HG03571 (cell line): ENCODE measurements at regions not wholly inside any gene's neighbourhood (a gene's known extent, or its start where the extent isn't known, plus 50 kb on each side); places are given as distances from the start of the nearest gene placed in this dataset.
A peak's percentile ranks its signal among the peaks of the same experiment; 100 is the strongest.

Experiments
- ATAC-seq: cut with Tn5 transposase; IDR thresholded peaks from one replicate; pipeline ENCODE4 v1.9.1; 2021; ENCODE audit not compliant: unreplicated experiment

DNA sequence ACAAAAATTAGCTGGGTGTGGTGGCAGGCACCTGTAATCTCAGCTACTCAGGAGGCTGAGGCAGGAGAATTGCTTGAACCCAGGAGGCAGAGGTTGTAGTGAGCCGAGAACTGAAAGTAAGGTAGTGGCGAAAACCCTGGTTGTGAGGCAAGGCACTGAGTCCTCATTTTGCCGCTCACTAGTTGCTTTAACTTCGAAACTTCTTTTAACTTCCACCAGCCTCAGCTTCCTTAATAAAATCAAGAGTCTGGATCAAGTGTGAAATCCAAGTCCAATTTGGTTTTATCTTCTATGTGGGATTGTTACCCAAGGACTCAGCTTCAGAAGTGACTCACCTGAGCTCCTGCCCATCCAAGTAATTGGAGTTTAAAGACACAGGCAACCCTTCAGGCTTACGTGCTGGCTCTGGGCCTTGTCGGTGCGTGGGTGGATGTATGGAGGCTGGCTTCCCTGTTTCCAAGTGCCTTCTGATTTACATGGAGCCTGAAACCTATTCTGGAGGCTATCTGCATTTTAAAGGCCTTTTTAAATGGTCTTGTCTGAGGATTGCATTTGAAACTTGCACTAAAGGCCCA, 374.2 kb upstream of the ID2 start:
- no peak for ATAC-seq

DNA sequence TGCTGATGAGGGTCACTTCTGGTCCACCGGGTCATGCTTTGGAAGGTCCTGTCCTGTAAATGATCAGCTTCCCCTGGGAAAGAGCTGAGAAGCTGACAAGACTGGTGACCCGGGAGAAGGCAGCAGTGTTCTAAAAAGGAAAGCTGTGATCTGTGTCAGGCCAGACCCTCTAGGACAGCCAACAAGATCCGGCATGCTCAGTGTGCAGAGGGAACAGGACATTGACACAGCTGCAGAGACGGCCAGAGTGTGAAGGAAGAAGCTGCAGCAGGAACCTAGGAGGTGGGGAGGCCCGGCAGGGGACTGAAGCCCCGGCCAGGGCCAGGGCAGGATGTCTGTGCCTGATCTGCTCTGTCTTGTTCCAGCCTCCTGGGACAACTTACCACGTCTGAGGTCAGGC, 372.7 kb upstream of the ID2 start:
- no peak for ATAC-seq

DNA sequence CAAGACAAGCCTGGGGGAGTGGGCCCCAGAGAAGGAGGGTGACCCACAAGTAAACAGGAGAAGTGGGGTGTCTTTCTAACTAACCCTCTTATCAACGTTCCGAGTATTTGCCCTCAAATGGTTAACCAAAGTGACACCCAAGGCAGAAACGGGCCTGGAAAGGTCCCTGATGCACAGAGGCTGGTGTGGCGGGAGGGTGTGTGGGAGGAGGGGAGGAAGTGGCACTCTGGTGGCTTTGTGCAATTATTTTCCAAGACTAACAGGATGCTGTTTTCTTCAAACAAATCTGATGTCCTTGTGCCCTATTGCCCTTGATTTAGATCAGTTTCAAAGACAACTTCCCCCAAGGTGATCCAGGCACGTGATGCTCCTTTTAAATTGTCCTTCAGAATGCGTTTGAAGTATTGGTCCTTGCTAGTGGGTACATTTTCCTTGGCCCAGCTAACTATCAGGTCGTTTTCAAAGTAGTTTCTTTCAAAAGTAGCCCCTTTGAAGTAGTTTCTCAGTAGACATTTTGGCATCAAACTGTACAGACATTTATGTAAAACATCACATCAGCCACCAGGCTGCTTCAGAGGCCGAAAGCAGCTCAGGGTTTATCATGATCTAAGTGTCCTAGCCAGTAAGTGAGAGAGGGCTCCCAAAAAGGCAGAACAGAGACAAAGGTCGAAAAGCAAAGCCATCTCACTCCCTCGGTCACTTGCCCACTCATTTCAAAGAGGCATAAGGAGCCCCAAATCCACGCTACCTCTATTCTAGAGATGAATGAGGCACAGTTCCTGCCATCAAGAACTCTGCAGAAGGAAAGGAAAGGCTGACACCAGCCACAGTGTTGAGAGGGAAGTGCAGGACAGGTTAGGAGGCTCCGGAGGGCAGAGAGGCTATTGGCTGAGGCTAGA, 371.1 kb upstream of the ID2 start:
- no peak for ATAC-seq

DNA sequence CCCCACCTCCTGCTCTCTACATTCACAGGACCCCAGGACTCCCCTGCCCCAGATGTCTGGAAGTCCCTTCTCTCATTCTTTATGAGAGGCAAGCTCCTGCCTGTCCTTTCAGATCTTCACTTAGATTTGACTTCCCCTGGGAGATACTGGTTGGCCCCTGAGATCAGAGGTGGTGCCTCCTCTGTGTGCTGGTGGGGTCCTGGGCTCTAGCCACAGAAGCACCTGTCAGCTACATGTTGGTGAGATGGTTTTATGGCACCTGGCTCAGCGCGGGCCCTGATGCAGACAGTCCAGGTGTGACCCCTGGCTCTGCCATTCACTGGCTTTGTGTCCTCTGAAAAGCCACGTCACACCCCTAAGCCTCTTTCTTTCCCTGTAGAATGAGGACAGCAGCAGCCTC, 369.6 kb upstream of the ID2 start:
- no peak for ATAC-seq

DNA sequence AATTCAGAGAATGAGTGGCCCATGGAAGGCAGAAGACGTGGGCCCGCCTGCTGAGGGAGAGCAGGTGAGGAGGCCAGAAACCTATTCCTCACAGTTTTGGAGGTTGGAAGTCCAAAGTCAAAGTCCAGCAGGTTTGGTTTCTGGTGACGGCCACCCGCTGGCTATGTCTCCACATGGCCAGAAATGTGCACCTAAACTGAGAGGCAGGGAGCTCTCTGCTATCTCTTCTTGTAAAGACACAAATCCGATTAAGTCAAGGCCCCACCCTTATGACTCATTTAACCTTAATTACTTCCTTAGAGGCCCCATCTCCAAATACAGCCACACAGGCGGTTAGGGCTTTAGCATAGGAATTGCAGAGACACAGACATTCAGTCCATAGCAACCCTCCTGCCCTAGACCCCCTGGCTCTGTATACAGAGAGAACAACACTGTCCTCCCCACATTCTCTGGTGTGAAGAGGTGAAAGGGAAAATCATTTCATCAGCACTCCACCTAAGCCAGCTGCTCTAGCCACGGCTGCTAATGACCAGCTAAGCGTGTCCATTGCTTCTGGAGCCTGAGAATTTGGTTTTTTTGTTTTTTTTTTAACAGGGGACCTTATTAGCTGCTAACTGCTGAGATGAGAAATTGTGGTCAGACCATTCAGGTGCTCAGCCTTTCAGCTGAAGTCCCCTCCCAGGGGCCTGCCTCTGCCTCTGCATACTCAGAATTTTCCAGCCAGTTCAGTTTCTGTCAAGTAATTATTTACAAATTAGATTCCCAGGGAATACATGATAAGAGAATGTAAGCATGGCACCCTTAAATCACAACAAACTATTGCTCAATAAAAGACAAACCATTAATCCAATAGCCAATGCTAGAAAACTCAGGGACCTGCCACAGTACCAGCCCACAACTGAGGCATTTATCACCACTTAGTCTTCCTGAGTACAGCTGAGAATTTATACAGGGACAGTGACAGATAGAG, 368.7 kb upstream of the ID2 start:
- peak; percentile 77 for ATAC-seq

DNA sequence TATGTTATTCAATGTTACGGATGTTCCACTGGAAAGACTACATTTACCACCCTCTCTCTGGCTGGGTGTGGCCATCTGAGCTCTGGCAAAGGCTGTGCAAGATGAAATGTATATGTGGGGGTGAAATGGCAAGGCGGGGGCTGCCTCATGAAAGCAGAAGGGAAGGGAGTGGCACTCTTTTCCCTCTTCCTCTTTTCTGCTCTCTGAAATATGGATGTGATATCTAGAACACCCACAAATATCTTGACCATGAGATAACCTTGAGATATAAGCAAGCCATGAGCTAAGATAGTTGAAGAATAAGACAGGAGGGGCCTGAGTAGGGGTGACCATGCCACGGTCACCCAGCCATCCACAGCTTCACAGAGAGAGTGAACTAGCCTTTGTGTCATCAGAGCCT, 367.8 kb upstream of the ID2 start:
- no peak for ATAC-seq

DNA sequence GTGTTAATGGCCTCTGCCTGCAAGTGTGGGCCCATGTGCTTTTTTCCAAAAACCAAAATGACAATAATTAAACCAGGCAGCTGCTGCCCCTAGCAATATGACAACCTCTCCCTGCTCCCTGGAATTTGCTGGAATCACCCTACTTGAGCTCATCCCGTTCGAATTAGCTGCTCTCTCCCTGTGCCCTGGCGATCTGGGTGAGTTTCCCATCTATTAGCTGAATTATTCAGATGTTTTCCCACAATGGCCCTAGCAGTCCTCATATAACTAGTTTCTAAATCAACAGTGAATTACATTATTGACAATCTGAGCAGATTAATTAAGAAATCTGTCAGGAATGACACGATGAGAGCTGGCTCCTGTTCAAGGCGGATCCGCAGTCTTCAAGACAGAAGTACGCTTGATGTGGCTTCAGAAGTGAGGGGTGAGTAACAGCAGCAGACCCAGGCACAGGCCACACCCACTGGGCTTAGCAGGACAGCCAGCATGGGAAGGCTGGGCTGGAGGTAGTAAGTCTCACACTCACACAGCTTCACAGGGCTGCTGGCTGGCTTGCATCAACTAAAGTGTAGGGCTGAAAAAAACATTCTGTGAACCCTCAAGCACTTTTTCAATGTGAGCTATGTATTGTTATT, 366.2 kb upstream of the ID2 start:
- ATAC-seq = no peak

DNA sequence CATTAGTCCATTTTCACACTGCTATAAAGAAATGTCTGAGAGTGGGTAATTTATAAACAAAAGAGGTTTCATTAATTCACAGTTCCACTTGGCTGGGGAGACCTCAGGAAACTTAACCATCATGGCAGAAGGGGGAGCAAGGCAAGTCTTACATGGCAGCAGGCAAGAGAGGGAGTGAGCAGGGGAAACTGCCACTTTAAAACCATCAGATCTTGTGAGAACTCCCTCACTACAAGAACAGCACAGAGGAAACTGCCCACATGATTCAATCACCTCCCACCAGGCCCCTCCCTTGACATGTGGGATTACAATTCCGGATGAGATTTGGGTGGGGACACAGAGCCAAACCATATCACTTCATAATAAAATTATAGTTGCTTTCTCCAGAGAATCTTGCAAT, 365.5 kb upstream of the ID2 start:
- ATAC-seq = no peak

DNA sequence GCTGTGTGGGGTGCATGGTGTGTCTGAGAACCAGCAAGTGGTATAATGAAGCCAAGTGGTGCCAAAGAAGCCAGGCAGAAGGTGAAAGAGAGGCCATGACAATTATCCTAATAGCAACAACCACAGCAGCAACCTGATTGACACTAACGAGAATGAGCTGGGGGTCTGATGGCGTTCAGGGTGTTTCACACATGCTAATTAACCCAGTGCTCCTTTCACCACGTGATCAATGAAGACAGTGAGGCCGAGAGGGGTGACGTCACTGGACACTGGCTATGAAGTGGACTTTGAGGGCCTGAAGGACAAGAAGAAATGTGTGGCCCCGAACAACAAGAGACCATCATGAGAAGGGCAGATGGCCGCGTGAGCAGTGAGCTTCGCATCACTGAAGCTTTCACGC, 364.4 kb upstream of the ID2 start:
- ATAC-seq = no peak

DNA sequence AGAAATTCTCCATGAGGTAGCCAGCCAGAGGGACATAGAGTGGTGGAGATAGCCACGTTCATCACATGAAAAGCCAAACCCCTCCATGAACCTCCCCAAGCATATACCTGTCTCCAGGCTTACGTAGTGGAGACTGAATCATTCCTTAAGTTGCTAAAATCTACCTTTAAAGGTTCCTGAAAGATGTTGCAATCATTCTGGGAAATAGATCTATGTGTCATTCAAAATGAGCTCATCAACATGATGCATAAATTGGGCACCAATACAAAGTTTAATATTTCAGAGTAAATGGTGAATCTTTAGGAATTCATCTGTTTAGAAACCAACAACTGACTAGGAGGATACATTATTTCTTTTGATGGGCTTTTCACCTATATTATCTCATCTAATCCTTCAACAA, 362.6 kb upstream of the ID2 start:
- no peak for ATAC-seq

DNA sequence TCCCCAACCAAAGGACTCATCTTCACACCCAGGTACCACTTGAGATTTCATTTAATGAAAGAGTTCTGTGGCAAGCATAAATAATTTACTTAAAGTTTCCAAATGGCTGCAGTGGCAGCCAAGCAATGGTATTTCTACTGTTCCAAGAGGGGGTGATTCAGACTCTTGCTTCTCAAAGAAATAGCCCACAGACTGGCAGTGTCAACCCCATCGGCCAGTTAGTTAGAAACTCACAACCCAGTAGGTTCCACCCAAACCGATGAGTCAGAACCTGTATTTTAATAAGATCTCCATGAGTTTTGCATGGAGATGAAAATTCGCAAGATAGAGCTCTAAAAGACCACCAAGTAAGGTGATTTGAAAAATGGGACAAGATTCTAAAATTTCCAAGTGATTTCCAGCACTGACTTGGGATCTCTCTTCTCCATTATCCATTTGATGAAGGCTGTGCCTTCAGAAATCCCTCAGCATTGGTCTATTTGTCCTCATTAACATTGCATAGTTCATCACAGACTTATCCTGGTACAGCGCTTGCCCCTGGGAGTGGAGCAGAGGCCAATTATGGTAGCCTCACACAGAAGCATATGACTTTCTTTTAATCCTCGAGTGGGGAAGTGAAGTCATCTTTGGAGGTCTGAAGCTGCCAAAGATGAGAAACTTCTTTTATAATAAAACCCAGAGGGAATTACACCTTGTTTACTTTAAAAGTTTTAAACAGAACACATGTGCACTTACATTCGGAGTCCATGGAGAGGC, 361.4 kb upstream of the ID2 start:
- ATAC-seq = no peak

DNA sequence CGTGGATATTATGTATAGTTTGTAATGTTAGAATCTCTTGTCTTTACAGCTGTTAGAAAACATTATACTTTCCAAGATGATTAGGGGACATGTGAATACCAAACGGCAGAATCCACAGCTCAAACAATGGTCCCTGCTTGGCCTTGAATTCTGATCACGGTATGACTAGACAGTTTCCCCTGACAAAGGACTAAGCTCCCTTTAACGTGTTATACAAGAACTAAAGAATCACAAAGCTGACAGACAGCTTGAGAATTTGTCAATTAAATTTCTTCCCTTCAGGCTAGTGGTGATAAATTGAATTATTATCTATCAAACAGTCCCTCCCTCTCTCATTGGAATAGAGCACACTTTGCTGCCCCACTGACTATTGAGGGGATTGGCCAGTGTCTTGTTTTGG, 359.2 kb upstream of the ID2 start:
- no peak for ATAC-seq

DNA sequence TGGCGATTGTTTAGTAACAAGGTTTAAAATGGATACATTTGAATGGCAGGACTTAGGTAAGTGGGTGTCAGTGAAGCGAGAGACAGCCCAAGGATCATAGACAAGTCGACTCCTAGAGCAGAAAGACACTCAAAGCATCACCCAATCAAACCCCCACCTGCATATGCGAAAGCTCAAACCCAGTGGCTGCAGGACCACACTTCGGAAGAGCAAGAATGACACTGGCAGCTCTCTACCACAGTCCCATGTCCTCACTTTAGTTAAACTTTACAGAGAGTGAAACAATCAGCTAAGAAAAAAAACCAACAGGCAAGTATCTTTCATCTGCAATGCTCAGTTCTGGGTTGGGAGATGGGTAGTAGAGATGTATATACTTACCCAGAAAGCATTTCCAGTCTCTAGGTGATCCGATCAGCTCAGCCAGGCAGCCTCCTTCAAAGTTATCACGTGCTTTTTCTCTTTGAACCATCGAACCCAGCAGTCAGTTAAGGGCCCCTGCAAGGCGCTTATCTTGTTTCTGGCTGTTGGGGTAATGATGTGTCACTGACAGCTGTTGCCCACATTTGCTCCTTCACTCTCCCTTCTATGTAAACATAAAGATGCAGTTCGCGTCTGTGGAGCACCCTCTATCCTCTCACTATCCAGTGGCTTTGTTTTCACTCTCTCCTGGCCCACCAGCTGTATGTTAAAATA, 357.5 kb upstream of the ID2 start:
- ATAC-seq = no peak

DNA sequence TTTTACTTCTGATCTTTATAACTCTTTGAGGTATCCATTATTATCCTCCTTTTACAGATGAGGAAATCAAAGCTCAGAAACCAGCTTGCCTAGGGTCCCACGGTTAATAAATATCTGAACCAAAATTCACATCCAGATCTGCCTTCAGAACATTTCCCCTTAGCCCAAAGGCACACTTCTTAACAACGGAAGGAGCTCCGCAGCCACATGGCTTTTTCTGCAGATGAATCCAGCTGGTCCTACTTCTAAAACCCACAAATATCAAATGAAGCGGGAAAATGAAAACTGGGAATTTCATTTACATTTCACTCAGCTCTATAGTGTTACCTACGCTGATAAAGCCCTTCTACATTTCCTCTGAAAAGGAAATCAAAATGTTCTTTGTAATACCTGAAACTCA, 357.0 kb upstream of the ID2 start:
- ATAC-seq = no peak

DNA sequence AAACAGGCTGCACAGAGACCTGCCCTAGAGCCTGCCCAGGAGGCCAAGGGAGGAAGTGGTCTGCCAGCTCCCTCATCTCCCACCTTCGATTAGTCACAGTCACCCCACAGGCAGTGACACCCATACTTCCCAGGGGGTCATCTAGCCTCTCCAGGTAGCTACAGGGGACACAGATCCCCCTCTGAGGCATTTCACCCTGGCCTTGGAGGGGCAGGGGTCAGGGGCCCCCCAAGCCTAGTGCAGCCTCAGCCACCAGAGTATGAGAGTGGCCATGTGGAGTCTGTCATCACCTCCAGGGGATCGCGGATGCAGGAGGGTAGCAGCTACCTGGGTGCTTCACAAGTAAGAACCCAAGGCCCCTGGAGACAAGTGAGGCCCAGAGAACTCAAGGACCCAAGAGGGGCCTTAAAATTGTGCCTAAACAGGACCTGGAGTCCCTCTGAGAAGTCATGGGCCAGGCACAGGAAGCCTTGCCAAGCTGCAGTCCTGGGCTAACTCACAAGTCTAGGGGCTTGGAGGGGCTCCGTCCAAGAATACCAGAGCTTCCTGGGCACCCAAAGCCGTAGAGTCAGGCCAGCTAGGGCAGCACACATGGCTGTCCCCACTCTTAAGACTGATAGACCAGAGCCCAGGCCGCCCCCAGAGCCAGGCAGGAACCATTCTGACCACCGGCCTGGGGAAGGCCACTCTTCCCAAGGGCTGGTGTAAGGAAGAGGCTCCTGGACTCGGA, 354.3 kb upstream of the ID2 start:
- ATAC-seq = no peak

DNA sequence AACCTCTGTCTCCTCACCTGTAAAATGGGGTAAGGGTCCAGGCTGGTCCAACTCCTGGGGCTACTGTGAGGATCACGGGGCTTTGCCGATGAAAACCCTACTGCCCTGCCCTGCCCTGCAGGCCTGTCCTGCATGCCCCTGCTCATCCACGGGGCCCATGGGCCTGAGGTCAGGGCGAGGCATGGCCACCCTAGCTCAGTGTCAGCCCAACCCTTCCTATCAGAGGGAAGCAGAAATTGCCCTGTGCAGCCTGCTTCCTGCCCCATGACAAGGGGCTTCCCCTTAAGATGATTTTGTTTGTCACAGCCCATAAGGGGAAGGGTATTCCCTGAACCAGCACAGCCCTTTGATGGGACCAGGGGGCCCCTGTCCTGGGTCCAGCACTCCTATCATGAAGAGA, 353.6 kb upstream of the ID2 start:
- no peak for ATAC-seq

DNA sequence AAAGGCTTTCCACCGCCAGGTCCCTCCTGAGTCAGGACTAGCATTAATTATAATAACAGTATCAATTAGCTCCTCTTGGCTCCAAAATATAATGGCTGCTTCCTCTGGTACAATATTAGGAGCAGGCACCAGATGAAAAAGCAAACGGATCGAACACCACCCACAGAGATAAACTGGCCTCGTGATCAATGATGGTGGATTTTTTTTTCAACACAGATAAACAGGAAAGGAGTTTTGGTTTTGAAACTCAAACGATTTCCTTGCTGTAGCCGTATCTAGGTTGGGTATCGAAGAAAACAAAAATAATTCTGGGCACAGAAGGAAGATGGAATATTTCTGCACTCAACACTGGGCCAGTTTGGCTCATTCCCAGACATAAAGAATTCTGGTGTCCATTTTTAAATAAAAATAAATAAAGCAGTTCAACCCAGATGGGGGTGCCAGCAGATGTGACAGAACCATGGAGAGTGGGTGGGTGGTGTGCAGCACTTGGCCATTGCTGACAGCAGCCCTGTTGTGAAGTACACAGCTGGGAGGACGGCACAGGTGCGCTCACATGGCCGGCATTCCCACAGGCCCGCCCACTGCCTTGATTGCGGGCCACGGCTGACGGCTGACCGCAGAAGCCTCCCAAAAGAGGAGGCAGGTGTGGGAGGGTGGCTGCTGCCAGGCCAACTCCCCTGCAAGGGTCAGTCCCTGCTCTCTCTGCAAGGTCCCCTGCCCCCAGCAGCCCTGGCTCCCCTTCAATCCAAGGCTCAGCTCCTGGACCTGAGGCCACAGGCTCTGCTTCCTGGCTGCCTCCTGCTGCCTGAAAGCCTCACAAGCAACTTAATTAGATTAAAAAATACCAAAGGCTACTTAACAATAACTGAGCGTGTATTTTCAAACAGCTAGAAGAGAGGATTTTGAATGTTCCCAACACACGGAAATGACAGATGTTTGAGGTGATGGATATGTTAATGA, 351.9 kb upstream of the ID2 start:
- ATAC-seq = no peak

DNA sequence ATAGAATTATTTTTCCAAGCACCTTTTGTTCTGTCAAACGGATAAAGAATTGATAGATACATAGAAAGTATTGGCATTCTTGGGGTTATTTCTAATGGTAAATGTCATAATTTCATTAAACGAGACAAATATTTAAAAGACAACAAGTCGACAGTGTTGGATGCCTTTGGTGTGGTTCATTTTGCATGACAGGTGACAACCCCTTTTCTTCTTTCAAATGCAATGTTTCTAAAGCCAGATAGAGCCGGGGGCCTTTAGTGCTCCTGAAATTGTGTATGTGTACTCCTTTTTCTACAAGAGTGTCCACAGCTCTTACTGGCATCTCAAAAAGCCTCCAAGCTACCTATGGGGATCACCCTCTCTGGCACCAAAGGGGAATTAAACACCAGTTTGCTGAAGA, 350.8 kb upstream of the ID2 start:
- no peak for ATAC-seq
